BLaER1 (cell line): ENCODE measurements at regions not wholly inside any gene's neighbourhood (a gene's known extent, or its start where the extent isn't known, plus 50 kb on each side); places are given as distances from the start of the nearest gene placed in this dataset.

Experiments
- H3K27ac ChIP-seq: shearing (Covaris generic); formaldehyde crosslinking; 2 replicates; pipeline ENCODE4 v1.8.1; 2022
- H3K27me3 ChIP-seq: shearing (Covaris generic); formaldehyde crosslinking; 2 replicates; pipeline ENCODE4 v1.8.1; 2022
- H3K36me3 ChIP-seq: shearing (Covaris generic); formaldehyde crosslinking; 2 replicates; pipeline ENCODE4 v1.8.1; 2022
- H3K4me1 ChIP-seq: shearing (Covaris generic); formaldehyde crosslinking; 2 replicates; pipeline ENCODE4 v1.8.1; 2022
- H3K4me2 ChIP-seq: shearing (Covaris generic); formaldehyde crosslinking; 2 replicates; pipeline ENCODE4 v1.8.1; 2022
- H3K4me3 ChIP-seq: shearing (Covaris generic); formaldehyde crosslinking; 2 replicates; pipeline ENCODE4 v1.8.1; 2022
- H3K9ac ChIP-seq: shearing (Covaris generic); formaldehyde crosslinking; 2 replicates; pipeline ENCODE4 v1.8.1; 2022
- H3K9me3 ChIP-seq: shearing (Covaris generic); formaldehyde crosslinking; 2 replicates; pipeline ENCODE4 v1.8.1; 2022
- H4K20me1 ChIP-seq: shearing (Covaris generic); formaldehyde crosslinking; 2 replicates; pipeline ENCODE4 v1.8.1; 2022
- Cebpa-rat ChIP-seq: shearing (Covaris generic); IDR thresholded peaks from 2 replicates; pipeline ENCODE4 v1.8.1; 2022

- H3K4me3 ChIP-seq: no peak overlapping the region
- no peak overlapping the region for H3K4me2 ChIP-seq
- H3K4me1 ChIP-seq: no peaks in the 10 kb centered on the region
- H3K9ac ChIP-seq: no peak overlapping the region
- no peak overlapping the region for H3K27ac ChIP-seq
- H3K36me3 ChIP-seq: no peaks in the 10 kb centered on the region
- TF ChIP-seq Cebpa-rat: no peak
- no peaks in the 10 kb centered on the region for H3K9me3 ChIP-seq
- no peaks in the 10 kb centered on the region for H3K27me3 ChIP-seq
- no peaks in the 10 kb centered on the region for H4K20me1 ChIP-seq
Measured at GRCh38 chr3:161555320-161555719, 58.7 kb downstream of the OTOL1 start.

DNA sequence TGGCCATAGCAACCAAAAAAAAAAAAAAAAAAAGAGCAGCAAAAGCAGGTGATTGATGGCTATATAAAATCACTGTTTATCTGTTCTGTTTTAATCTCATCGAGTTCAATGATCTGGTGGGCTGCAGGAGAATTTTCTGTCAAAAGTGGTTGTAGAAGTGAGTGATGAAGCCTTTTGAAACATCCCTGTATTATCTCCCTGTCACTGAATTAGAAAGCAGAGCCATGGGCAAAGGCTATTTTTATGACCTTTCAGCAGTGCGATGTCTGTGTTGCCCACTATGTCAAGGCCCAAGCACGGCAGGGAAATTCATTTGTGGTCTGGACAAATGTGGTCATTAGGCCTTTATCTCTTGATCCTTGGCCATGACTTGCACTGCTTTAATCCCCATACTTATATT, 59.9 kb downstream of the OTOL1 start:
- Histone ChIP-seq H3K4me1 (no peaks in the 10 kb centered on the region), H3K36me3 (no peaks in the 10 kb centered on the region), H3K9me3 (no peaks in the 10 kb centered on the region), H3K9ac (no peak overlapping the region), H3K4me2 (no peak overlapping the region), H3K27me3 (no peaks in the 10 kb centered on the region), H4K20me1 (no peaks in the 10 kb centered on the region), H3K27ac (no peak overlapping the region), H3K4me3 (no peak overlapping the region)
- TF ChIP-seq Cebpa-rat: no peak

- Histone ChIP-seq H3K27me3 (no peaks in the 10 kb centered on the region), H3K4me3 (no peak overlapping the region), H3K36me3 (no peaks in the 10 kb centered on the region), H3K4me1 (no peaks in the 10 kb centered on the region), H3K4me2 (no peak overlapping the region), H3K9ac (no peak overlapping the region), H3K9me3 (no peaks in the 10 kb centered on the region), H4K20me1 (no peaks in the 10 kb centered on the region), H3K27ac (no peak overlapping the region)
- no peak for TF ChIP-seq Cebpa-rat
Measured at GRCh38 chr3:161556941-161557340, 60.3 kb downstream of the OTOL1 start.

GRCh38 chr3:161557445-161558150, 61.0 kb downstream of the OTOL1 start:
- no peaks in the 10 kb centered on the region for H3K9me3 ChIP-seq
- H3K4me3 ChIP-seq: no peak overlapping the region
- H3K9ac ChIP-seq: no peak overlapping the region
- no peaks in the 10 kb centered on the region for H3K4me1 ChIP-seq
- H4K20me1 ChIP-seq: no peaks in the 10 kb centered on the region
- TF ChIP-seq Cebpa-rat: no peak
- no peak overlapping the region for H3K27ac ChIP-seq
- H3K36me3 ChIP-seq: no peaks in the 10 kb centered on the region
- H3K27me3 ChIP-seq: no peaks in the 10 kb centered on the region
- no peak overlapping the region for H3K4me2 ChIP-seq

DNA sequence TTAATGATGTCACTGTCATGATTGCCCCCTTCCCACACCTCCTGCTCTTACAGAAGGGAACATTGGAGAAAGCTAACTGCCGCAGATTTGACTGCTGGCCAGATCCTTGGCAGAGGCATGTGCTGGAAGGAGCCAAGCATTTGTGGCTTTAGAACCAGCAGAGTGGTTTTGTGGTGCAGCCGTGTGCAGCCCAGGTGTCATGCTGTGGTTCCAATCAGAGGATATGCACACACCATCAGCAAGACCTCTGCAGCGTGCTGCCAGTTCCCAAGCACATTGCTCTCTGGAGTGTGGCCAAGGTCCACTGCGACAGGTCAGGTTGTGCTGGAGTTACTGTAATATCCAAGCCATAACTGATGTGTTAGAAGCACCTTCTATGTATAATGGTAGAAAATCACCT, 61.6 kb downstream of the OTOL1 start:
- no peaks in the 10 kb centered on the region for H3K27me3 ChIP-seq
- H3K36me3 ChIP-seq: no peaks in the 10 kb centered on the region
- no peak overlapping the region for H3K4me3 ChIP-seq
- H3K4me2 ChIP-seq: no peak overlapping the region
- TF ChIP-seq Cebpa-rat: no peak
- no peaks in the 10 kb centered on the region for H4K20me1 ChIP-seq
- H3K27ac ChIP-seq: no peak overlapping the region
- H3K9ac ChIP-seq: no peak overlapping the region
- no peaks in the 10 kb centered on the region for H3K4me1 ChIP-seq
- H3K9me3 ChIP-seq: no peaks in the 10 kb centered on the region

DNA sequence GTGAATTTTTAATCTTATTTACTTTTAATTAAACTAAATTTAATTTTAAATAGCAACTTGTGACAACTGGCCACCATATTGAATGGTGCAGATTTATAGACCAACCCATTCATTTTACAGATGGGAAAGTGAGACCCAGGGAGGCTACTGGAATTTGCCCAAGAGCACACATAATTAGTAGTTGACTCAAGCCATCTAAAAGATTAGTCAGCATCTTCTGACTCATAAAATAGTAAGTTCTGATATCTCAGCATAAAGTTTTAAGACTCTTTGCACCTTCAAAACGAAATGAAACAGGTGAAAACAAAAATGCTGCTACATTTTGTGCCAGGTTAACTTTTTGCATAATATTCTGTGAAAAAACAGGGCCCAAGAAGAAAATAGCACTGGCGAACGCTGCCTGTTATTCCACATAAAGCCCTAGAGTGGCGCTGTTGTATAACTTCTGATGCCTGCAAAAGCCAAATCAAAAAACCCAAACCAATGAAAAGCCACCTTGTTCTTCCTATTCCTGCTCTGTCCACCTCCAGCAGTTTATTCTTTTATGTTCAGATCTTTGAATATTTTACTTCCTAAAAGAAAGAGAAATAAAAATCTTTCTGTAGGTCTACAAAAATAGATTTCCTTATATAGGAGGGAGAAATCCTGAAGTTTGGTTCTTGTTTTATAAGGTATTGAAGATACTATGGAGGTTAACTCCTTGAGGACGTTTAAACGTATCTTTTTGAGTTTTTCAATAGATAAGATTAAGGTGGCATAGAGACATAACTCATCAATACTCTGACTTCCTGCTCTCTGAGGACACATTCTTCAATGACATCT, 62.8 kb downstream of the OTOL1 start:
- H3K4me2 ChIP-seq: no peak overlapping the region
- H3K4me1 ChIP-seq: no peaks in the 10 kb centered on the region
- H3K9ac ChIP-seq: no peak overlapping the region
- TF ChIP-seq Cebpa-rat: no peak
- no peak overlapping the region for H3K4me3 ChIP-seq
- H3K27ac ChIP-seq: no peak overlapping the region
- no peaks in the 10 kb centered on the region for H3K36me3 ChIP-seq
- H4K20me1 ChIP-seq: no peaks in the 10 kb centered on the region
- H3K9me3 ChIP-seq: no peaks in the 10 kb centered on the region
- H3K27me3 ChIP-seq: no peaks in the 10 kb centered on the region

DNA sequence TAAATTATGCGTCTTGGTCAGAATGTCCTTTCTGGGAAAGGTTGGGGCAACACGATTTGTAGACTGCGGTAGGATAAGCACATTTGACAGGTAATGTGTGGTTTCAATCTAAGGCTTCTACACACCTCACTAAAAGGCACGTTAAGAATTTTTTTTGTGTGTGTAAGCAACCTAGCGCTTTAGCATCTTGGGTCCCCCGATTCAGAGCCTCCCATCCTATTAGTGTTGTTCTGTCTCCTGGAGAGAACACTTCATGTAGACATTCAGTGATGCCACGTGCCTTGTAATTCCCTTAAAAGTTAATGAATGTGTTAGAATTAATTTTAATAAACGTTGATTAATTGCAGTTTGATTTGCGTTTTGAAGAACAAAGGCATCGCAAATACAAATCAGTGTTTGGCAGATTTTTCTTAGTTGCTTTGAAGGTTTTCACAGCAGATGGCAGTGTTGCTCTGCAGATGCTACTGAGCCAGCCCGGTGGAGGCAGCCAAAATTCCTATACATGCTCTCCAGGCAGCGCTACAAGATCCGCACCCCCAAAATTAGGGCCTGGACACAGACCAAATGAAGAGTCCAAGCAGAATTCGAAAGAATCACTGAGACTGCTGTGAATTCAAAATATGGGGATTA, 63.5 kb downstream of the OTOL1 start:
- no peaks in the 10 kb centered on the region for H4K20me1 ChIP-seq
- H3K9me3 ChIP-seq: no peaks in the 10 kb centered on the region
- no peak overlapping the region for H3K27ac ChIP-seq
- H3K27me3 ChIP-seq: no peaks in the 10 kb centered on the region
- no peak overlapping the region for H3K4me2 ChIP-seq
- no peaks in the 10 kb centered on the region for H3K36me3 ChIP-seq
- H3K4me1 ChIP-seq: no peaks in the 10 kb centered on the region
- H3K9ac ChIP-seq: no peak overlapping the region
- H3K4me3 ChIP-seq: no peak overlapping the region
- TF ChIP-seq Cebpa-rat: no peak

GRCh38 chr3:161567577-161568361, 71.2 kb downstream of the OTOL1 start:
- Histone ChIP-seq H3K4me1 (no peaks in the 10 kb centered on the region), H3K4me2 (no peak overlapping the region), H3K9ac (no peak overlapping the region), H3K9me3 (no peaks in the 10 kb centered on the region), H3K27me3 (no peaks in the 10 kb centered on the region), H3K4me3 (no peak overlapping the region), H4K20me1 (no peaks in the 10 kb centered on the region), H3K36me3 (no peaks in the 10 kb centered on the region), H3K27ac (no peak overlapping the region)
- TF ChIP-seq Cebpa-rat: no peak

DNA sequence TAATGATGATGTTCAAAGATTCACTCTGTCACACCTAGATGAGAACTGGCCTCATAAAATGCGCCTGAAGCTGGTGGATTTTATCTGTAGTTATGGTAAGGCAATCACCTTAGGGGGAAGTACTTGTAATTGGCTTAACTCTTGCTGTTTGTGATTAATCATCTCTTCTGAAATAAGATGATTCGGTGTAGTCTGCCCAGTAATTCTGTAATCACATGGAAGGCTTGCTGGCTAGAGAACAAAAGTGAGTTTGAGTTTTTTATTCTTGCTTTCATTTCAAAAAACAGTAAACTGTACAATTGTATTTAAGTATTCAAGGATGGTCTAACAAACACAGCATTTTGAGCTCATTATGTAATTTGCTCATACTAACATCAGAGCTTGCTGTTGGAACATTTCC, 72.1 kb downstream of the OTOL1 start:
- no peaks in the 10 kb centered on the region for H3K36me3 ChIP-seq
- no peaks in the 10 kb centered on the region for H3K4me1 ChIP-seq
- H3K4me3 ChIP-seq: no peak overlapping the region
- H3K9me3 ChIP-seq: no peaks in the 10 kb centered on the region
- TF ChIP-seq Cebpa-rat: no peak
- no peaks in the 10 kb centered on the region for H3K27me3 ChIP-seq
- H3K9ac ChIP-seq: no peak overlapping the region
- no peak overlapping the region for H3K4me2 ChIP-seq
- H4K20me1 ChIP-seq: no peaks in the 10 kb centered on the region
- no peak overlapping the region for H3K27ac ChIP-seq

GRCh38 chr3:161571951-161572350, 75.3 kb downstream of the OTOL1 start:
- Histone ChIP-seq H3K4me2 (no peak overlapping the region), H3K9me3 (no peaks in the 10 kb centered on the region), H3K27me3 (no peaks in the 10 kb centered on the region), H4K20me1 (no peaks in the 10 kb centered on the region), H3K27ac (no peak overlapping the region), H3K9ac (no peak overlapping the region), H3K4me1 (no peaks in the 10 kb centered on the region), H3K4me3 (no peak overlapping the region), H3K36me3 (no peaks in the 10 kb centered on the region)
- no peak for TF ChIP-seq Cebpa-rat
